ENCODE measurements at regions not wholly inside any gene's neighbourhood (a gene's known extent, or its start where the extent isn't known, plus 50 kb on each side); places are given as distances from the start of the nearest gene placed in this dataset.

DNA sequence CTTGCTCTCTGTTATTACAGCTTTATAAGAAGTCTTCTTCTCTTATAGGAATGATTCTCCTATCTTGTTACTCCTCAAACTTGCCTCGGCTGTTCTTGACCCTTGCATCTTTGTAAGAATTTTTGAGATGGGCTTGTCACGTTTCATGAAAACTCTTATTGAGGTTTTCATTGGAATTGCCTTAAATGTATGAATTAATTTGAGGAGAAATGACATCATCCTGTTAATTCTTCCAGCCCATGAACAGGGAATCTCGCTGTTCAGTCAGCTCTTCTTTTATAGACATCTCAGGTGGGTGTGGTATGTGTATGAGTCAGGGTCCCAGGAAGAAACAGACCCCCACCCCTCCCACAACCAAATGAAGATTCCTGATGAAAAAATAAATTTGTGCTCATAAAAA is 107.1 kb upstream of the MYL2 start:
- no peak overlapping the region for H4K91ac ChIP-seq (replicated peaks; ENCODE audit: insufficient read length, low read length)
- no peak for TF ChIP-seq SP2 (IDR thresholded peaks at IDR 0.05; ENCODE audit: low read length)
- TF ChIP-seq NRF1 (IDR thresholded peaks at IDR 0.05; ENCODE audit: low read depth, low read length): no peak
- TF ChIP-seq, protein P1, sequence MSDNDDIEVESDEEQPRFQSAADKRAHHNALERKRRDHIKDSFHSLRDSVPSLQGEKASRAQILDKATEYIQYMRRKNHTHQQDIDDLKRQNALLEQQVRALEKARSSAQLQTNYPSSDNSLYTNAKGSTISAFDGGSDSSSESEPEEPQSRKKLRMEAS (IDR thresholded peaks at IDR 0.05): no peak
- TF ChIP-seq POLR2AphosphoS5 (IDR thresholded peaks at IDR 0.05; ENCODE audit: low read depth, low read length): no peak
- no peak for TF ChIP-seq CREB1 (IDR thresholded peaks at IDR 0.05)
- TF ChIP-seq SIRT6 (IDR thresholded peaks at IDR 0.05; ENCODE audit: low read length): no peak
- TF ChIP-seq KDM1A (IDR thresholded peaks at IDR 0.05; ENCODE audit: borderline replicate concordance, low read length): no peak
- no peak for TF ChIP-seq SP4 (IDR thresholded peaks at IDR 0.05; ENCODE audit: low read length)
- no peak for TF ChIP-seq TEAD4 (IDR thresholded peaks at IDR 0.05; ENCODE audit: low read depth, low read length)
- TF ChIP-seq, protein P2, sequence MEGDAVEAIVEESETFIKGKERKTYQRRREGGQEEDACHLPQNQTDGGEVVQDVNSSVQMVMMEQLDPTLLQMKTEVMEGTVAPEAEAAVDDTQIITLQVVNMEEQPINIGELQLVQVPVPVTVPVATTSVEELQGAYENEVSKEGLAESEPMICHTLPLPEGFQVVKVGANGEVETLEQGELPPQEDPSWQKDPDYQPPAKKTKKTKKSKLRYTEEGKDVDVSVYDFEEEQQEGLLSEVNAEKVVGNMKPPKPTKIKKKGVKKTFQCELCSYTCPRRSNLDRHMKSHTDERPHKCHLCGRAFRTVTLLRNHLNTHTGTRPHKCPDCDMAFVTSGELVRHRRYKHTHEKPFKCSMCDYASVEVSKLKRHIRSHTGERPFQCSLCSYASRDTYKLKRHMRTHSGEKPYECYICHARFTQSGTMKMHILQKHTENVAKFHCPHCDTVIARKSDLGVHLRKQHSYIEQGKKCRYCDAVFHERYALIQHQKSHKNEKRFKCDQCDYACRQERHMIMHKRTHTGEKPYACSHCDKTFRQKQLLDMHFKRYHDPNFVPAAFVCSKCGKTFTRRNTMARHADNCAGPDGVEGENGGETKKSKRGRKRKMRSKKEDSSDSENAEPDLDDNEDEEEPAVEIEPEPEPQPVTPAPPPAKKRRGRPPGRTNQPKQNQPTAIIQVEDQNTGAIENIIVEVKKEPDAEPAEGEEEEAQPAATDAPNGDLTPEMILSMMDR (IDR thresholded peaks at IDR 0.05; ENCODE audit: control extremely low read depth in 1 of 3, insufficient read depth in 1 of 3, low read depth in 1 of 3, low read length in 3 of 3): no peak
- TF ChIP-seq KDM4A (IDR thresholded peaks at IDR 0.05; ENCODE audit: low read depth, low read length, severe bottlenecking): no peak
- no peak for TF ChIP-seq ZNF274 (IDR thresholded peaks at IDR 0.05; ENCODE audit: borderline replicate concordance, extremely low read depth, low read length)
- TF ChIP-seq NANOG (IDR thresholded peaks at IDR 0.05; ENCODE audit: insufficient read depth, low read depth, low read length, poor library complexity, severe bottlenecking): no peak

More for the DNA sequence above, 107.1 kb upstream of the MYL2 start:
- Histone ChIP-seq H3K9ac (replicated peaks in 1 of 4; ENCODE audit: extremely low read depth in 1 of 4, low read depth in 3 of 4, low read length in 3 of 4) (no peak overlapping the region), H2BK5ac (ENCODE audit: low read depth, low read length) (no peak overlapping the region), H3K23ac (ENCODE audit: insufficient read length) (no peak overlapping the region), H3K4me1 (replicated peaks in 1 of 4; ENCODE audit: control insufficient read depth in 3 of 4, insufficient read depth in 4 of 4, low read length in 3 of 4) (peaks cover 0 to 10% (median 6%) of the 10 kb centered on the region in 4 experiments; a peak in 4 of 7 replicates), H4K8ac (ENCODE audit: extremely low read depth, insufficient read depth, low read length) (no peak overlapping the region), H3K18ac (ENCODE audit: extremely low read depth, low read length) (no peak overlapping the region), H3K79me1 (ENCODE audit: low read depth, low read length) (no peaks in the 10 kb centered on the region), H3K56ac (replicated peaks; ENCODE audit: insufficient read length, low read depth, low read length) (no peak overlapping the region), H3K4ac (replicated peaks; ENCODE audit: insufficient read length, low read depth, low read length) (no peak overlapping the region), H2AK5ac (ENCODE audit: low read depth, low read length) (no peak overlapping the region), H2BK120ac (replicated peaks; ENCODE audit: low read depth, low read length) (no peak overlapping the region), H2BK12ac (ENCODE audit: low read depth, low read length) (no peak overlapping the region), H3K4me2 (ENCODE audit: insufficient read depth in 1 of 2, low read depth in 2 of 2, low read length in 2 of 2) (no peak overlapping the region), H3K27me3 (replicated peaks in 1 of 4; ENCODE audit: control insufficient read depth in 3 of 4, extremely low read depth in 1 of 4, insufficient read depth in 3 of 4, low read length in 3 of 4) (no peaks in the 10 kb centered on the region; a peak in 3 of 7 replicates), H3K9me3 (ENCODE audit: insufficient read depth in 2 of 2, low read depth in 1 of 2, low read length in 1 of 2) (no peaks in the 10 kb centered on the region), H2BK15ac (ENCODE audit: low read length) (no peak overlapping the region), H2BK20ac (ENCODE audit: low read length) (no peak overlapping the region), H4K20me1 (replicated peaks in 1 of 2; ENCODE audit: control insufficient read depth in 1 of 2, insufficient read depth in 2 of 2, low read length in 2 of 2) (no peaks in the 10 kb centered on the region), H3K4me3 (ENCODE audit: extremely low read depth in 1 of 4, insufficient read depth in 2 of 4, low read depth in 3 of 4, low read length in 4 of 4) (no peak overlapping the region), H3K79me2 (ENCODE audit: control insufficient read depth in 1 of 2, insufficient read depth in 2 of 2, low read length in 2 of 2) (no peaks in the 10 kb centered on the region), H3K27ac (ENCODE audit: low read depth, low read length) (no peak overlapping the region), H2AFZ (ENCODE audit: low read length) (no peak overlapping the region), H4K5ac (ENCODE audit: insufficient read length, low read depth, low read length) (no peak overlapping the region), H3K14ac (ENCODE audit: insufficient read length) (no peak overlapping the region), H3K36me3 (ENCODE audit: control insufficient read depth in 2 of 4, insufficient read depth in 4 of 4, low read length in 3 of 4) (no peaks in the 10 kb centered on the region), H3K23me2 (ENCODE audit: low read depth, low read length) (no peaks in the 10 kb centered on the region)
- ChIA-PET POLR2A (ENCODE audit: partially characterized antibody) (interaction anchor here (1.0 to 1.5 kb wide), 2 partner anchors 90 to 91 kb away, joined by 3 read pairs; no protein-coding TSS in a partner anchor), CTCF (ENCODE audit: partially characterized antibody) (interaction anchor here (0.8 to 4.2 kb wide), 12 partner anchors 10 to 277 kb away, joined by 3 to 24 read pairs (median 4); no protein-coding TSS in a partner anchor)
- WGBS, 2 experiments (ENCODE audit: extremely low coverage in 1 of 2, insufficient coverage in 1 of 2, insufficient read length in 1 of 2, insufficient replicate concordance in 2 of 2, low coverage in 1 of 2, low lambda C conversion rate in 2 of 2, missing lambda C conversion rate in 1 of 2): 81% methylated on average over 3 of the region's 3 CpGs; no CpG with 5 or more reads in 1 of the 2 experiments
- DNase-seq (ENCODE audit: low read depth in 1 of 2, low spot score in 2 of 2) (no peak), FAIRE-seq (no peak)
